GM12878 (cell line): ENCODE measurements at regions not wholly inside any gene's neighbourhood (a gene's known extent, or its start where the extent isn't known, plus 50 kb on each side); places are given as distances from the start of the nearest gene placed in this dataset.
"Not testable (repeated sequence)": the region's sequence is repeated elsewhere in the genome, so short reads cannot be mapped to it uniquely, and the experiment has no call there.

Experiments
- ATAC-seq: fragments of 200-7000 bp; cut with Tn5 transposase; 3 replicates; pipeline ENCODE4 v1.9.1; 2020; ENCODE audit warnings: mild to moderate bottlenecking, moderate library complexity
- BruUV-seq: library from RNA; stranded (reverse); fragments of 400-500 nt; replicated peaks from 2 replicates; lab custom pipeline; 2021; lab: Mats Ljungman, UMichigan
- CTCF ChIA-PET: fragments of 300-600 bp; sonication (Branson Sonifier 250); formaldehyde crosslinking; extraction: SDS; loops from one replicate; lab custom pipeline; 2021; ENCODE audit warnings: inconsistent platforms; lab: Yijun Ruan, JAX
- POLR2A ChIA-PET: fragments of 350-600 bp; formaldehyde crosslinking; extraction: SDS; loops from one replicate; lab custom pipeline; 2021; ENCODE audit warnings: inconsistent platforms; lab: Charles Lee
- RAD21 ChIA-PET: fragments of 300-600 bp; sonication (Branson Sonifier 250); formaldehyde crosslinking; loops from one replicate; lab custom pipeline; 2023; ENCODE audit warnings: antibody characterized with exemption; ENCODE audit not compliant: unreplicated experiment; lab: Charles Lee
- SMC1A ChIA-PET: fragments of 300-600 bp; sonication (Branson Sonifier 250); formaldehyde crosslinking; loops from one replicate; lab custom pipeline; 2023; ENCODE audit not compliant: unreplicated experiment, uncharacterized antibody; lab: Charles Lee
- DNase-seq: peaks from one replicate; pipeline ENCODE4 v3.0.0-alpha.2; 2011; ENCODE audit warnings: low read depth, low spot score
- FAIRE-seq: peaks from 3 replicates; lab custom pipeline; 2011; peaks lifted over from hg19 to GRCh38; lab: Jason Lieb, UNC
- H2AFZ ChIP-seq: 2 replicates; pipeline ENCODE4 v1.6.0; 2011; ENCODE audit warnings: low read depth, low read length, control low read depth; ENCODE audit not compliant: control insufficient read depth
- H3K27ac ChIP-seq: 2 replicates; pipeline ENCODE4 v1.5.1; 2011; ENCODE audit warnings: control low read depth; ENCODE audit not compliant: control insufficient read depth, insufficient read depth
- H3K27me3 ChIP-seq, 2 experiments: replicated peaks in 1 of 2; 2 replicates each; pipeline versions ENCODE4 v1.6.0 to v1.6.1; 2011; ENCODE audit warnings: low read length in 1 of 2; ENCODE audit not compliant: control insufficient read depth in 2 of 2, insufficient read depth in 2 of 2
- H3K36me3 ChIP-seq, 2 experiments: 2 replicates each; pipeline ENCODE4 v1.5.1; 2011; ENCODE audit warnings: low read length in 1 of 2; ENCODE audit not compliant: control insufficient read depth in 2 of 2, insufficient read depth in 2 of 2
- H3K4me1 ChIP-seq: 2 replicates; pipeline ENCODE4 v1.6.1; 2011; ENCODE audit warnings: mild to moderate bottlenecking, low read length, moderate library complexity, mixed read lengths; ENCODE audit not compliant: control insufficient read depth, insufficient read depth
- H3K4me2 ChIP-seq: 2 replicates; pipeline ENCODE4 v1.6.0; 2011; ENCODE audit warnings: control low read depth; ENCODE audit not compliant: control insufficient read depth, insufficient read depth
- H3K4me3 ChIP-seq: fragments of 200-600 bp; sonication (generic); 2 replicates; pipeline ENCODE4 v1.5.1; 2016
- H3K79me2 ChIP-seq: 2 replicates; pipeline ENCODE4 v1.6.0; 2011; ENCODE audit warnings: low read length; ENCODE audit not compliant: control insufficient read depth, insufficient read depth
- H3K9ac ChIP-seq: 2 replicates; pipeline ENCODE4 v1.8.0; 2011; ENCODE audit warnings: low read length, control low read depth, mixed read lengths; ENCODE audit not compliant: control insufficient read depth, insufficient read depth
- H3K9me3 ChIP-seq: replicated peaks from 3 replicates; pipeline ENCODE4 v1.5.1; 2011; ENCODE audit warnings: mild to moderate bottlenecking, low read length; ENCODE audit not compliant: control insufficient read depth, insufficient read depth
- H4K20me1 ChIP-seq: 2 replicates; pipeline ENCODE4 v1.6.0; 2011; ENCODE audit not compliant: control insufficient read depth, insufficient read depth
- BHLHE40 ChIP-seq, 2 experiments: fragments of 450-650 bp in 1 of 2; IDR thresholded peaks; 2 replicates each; pipeline ENCODE4 v1.6.1; 2011 to 2017; ENCODE audit warnings: low read depth in 2 of 2, borderline replicate concordance in 1 of 2, improper control_type of control experiment in 1 of 2, low read length in 1 of 2, mild to moderate bottlenecking in 1 of 2
- BRCA1 ChIP-seq: IDR thresholded peaks from 2 replicates; pipeline ENCODE4 v1.6.1; 2011; ENCODE audit warnings: low read depth, low read length, improper control_type of control experiment
- ESRRA ChIP-seq: IDR thresholded peaks from 2 replicates; pipeline ENCODE4 v1.6.1; 2012; ENCODE audit warnings: mild to moderate bottlenecking, low read length, improper control_type of control experiment
- MTA3 ChIP-seq: IDR thresholded peaks from 2 replicates; pipeline ENCODE4 v1.6.1; 2012; ENCODE audit warnings: low read length, inconsistent platforms, borderline replicate concordance
- NBN ChIP-seq: fragments of 450-650 bp; IDR thresholded peaks from 2 replicates; pipeline ENCODE4 v1.6.1; 2016
- NR2C1 ChIP-seq: fragments of 450-650 bp; IDR thresholded peaks from 2 replicates; pipeline ENCODE4 v1.6.1; 2017; ENCODE audit warnings: antibody characterized with exemption, mild to moderate bottlenecking, moderate library complexity
- POLR2A ChIP-seq: IDR thresholded peaks from 2 replicates; pipeline ENCODE4 v1.6.1; 2011; ENCODE audit warnings: low read depth, mild to moderate bottlenecking, low read length
- RAD51 ChIP-seq: fragments of 450-650 bp; IDR thresholded peaks from 2 replicates; pipeline ENCODE4 v1.6.1; 2016; ENCODE audit warnings: moderate library complexity, mild to moderate bottlenecking, inconsistent platforms
- SIX5 ChIP-seq: IDR thresholded peaks from 2 replicates; pipeline ENCODE4 v1.6.1; 2011; ENCODE audit warnings: mild to moderate bottlenecking, low read depth, low read length, moderate library complexity; ENCODE audit not compliant: severe bottlenecking
- SUZ12 ChIP-seq: fragments of 200-600 bp; sonication (generic); IDR thresholded peaks from one replicate; pipeline ENCODE4 v1.6.1; 2018; ENCODE audit warnings: antibody characterized with exemption, mild to moderate bottlenecking; ENCODE audit not compliant: unreplicated experiment
- WGBS: methylation state at CpG from one replicate; pipeline ENCODE4 v1.1.6; 2016; ENCODE audit warnings: low lambda C conversion rate; ENCODE audit not compliant: insufficient replicate concordance, insufficient coverage; ENCODE audit errors: missing lambda C conversion rate; 5-methylcytosine and 5-hydroxymethylcytosine counted together
- in situ Hi-C: fragments of 300-500 bp; cut with MboI; formaldehyde crosslinking; loops from 9 replicates; pipeline ENCODE4 v1.14.3; 2018; ENCODE audit warnings: mixed read lengths
- intact Hi-C: fragments of 100-400 bp; cut with micrococcal nuclease; formaldehyde crosslinking; loops from one replicate; pipeline ENCODE4 v1.14.2; 2022; ENCODE audit not compliant: unreplicated experiment
- TF ChIP-seq, protein P1 (sequence below): fragments of 450-650 bp; IDR thresholded peaks from 2 replicates; pipeline ENCODE4 v1.6.1; 2016; ENCODE audit warnings: mild to moderate bottlenecking
- TF ChIP-seq, protein P2 (sequence below): fragments of 450-650 bp; formaldehyde crosslinking; IDR thresholded peaks from 2 replicates; pipeline ENCODE4 v1.4.0; 2020; ENCODE audit warnings: mild to moderate bottlenecking, moderate library complexity
- TF ChIP-seq, protein P3 (sequence below): IDR thresholded peaks from 2 replicates; pipeline ENCODE4 v1.6.1; 2011; ENCODE audit warnings: low read depth, mild to moderate bottlenecking, low read length, moderate library complexity, borderline replicate concordance; ENCODE audit errors: extremely low read depth

DNA sequence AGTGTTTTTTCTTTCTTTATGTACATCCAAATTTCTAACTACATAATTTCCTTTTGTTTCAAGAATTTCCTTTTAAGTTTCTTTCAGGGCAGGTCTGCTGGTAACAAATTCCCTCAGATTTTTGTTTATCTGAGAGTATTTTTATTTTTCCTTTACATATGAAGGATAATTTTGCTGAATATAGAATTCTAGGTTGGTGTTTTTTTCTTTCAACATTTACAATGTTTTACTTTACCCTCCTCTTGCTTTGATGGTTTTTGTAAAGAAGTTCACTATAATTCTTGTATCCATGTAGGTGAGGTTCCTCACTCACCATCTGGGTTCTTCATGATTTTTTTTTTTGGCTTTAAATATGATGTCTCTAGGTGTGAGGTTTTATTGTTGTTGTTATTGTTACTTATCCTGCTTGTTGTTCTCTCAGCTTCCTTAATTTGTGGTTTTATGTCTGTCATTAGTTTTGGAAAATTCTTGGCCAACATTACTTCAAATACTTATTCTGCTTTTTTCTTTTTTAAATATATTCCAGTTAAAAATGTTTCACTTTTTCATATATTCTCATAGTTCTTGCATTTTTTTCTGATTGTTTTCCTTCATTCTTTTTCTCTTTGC lies 580.1 kb upstream of the CITED2 start:
- FAIRE-seq (no peak), DNase-seq (no peak), ATAC-seq (no peak)
- RAD21 ChIA-PET = interaction anchor here (1.3 kb wide), 1 partner anchor 66 kb away, joined by 3 read pairs; no protein-coding TSS in a partner anchor
- BruUV-seq = no TSS peak
- H3K4me3 ChIP-seq = no peak overlapping the region
- H2AFZ ChIP-seq = no peak overlapping the region
- no peaks in the 10 kb centered on the region for H3K36me3 ChIP-seq
- TF ChIP-seq ESRRA (no peak), NBN (no peak), SUZ12 (no peak), POLR2A (no peak), NR2C1 (no peak), SIX5 (no peak), BHLHE40 (IDR thresholded peaks at IDR 0.05; ENCODE audit: borderline replicate concordance in 1 of 2, low read depth in 2 of 2, low read length in 1 of 2) (no peak), RAD51 (no peak), MTA3 (no peak), BRCA1 (no peak)
- TF ChIP-seq, protein P1, sequence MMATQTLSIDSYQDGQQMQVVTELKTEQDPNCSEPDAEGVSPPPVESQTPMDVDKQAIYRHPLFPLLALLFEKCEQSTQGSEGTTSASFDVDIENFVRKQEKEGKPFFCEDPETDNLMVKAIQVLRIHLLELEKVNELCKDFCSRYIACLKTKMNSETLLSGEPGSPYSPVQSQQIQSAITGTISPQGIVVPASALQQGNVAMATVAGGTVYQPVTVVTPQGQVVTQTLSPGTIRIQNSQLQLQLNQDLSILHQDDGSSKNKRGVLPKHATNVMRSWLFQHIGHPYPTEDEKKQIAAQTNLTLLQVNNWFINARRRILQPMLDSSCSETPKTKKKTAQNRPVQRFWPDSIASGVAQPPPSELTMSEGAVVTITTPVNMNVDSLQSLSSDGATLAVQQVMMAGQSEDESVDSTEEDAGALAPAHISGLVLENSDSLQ = no peak
- TF ChIP-seq, protein P2, sequence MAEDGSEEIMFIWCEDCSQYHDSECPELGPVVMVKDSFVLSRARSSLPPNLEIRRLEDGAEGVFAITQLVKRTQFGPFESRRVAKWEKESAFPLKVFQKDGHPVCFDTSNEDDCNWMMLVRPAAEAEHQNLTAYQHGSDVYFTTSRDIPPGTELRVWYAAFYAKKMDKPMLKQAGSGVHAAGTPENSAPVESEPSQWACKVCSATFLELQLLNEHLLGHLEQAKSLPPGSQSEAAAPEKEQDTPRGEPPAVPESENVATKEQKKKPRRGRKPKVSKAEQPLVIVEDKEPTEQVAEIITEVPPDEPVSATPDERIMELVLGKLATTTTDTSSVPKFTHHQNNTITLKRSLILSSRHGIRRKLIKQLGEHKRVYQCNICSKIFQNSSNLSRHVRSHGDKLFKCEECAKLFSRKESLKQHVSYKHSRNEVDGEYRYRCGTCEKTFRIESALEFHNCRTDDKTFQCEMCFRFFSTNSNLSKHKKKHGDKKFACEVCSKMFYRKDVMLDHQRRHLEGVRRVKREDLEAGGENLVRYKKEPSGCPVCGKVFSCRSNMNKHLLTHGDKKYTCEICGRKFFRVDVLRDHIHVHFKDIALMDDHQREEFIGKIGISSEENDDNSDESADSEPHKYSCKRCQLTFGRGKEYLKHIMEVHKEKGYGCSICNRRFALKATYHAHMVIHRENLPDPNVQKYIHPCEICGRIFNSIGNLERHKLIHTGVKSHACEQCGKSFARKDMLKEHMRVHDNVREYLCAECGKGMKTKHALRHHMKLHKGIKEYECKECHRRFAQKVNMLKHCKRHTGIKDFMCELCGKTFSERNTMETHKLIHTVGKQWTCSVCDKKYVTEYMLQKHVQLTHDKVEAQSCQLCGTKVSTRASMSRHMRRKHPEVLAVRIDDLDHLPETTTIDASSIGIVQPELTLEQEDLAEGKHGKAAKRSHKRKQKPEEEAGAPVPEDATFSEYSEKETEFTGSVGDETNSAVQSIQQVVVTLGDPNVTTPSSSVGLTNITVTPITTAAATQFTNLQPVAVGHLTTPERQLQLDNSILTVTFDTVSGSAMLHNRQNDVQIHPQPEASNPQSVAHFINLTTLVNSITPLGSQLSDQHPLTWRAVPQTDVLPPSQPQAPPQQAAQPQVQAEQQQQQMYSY (CRISPR knock-in tag) = no peak
- TF ChIP-seq, protein P3, sequence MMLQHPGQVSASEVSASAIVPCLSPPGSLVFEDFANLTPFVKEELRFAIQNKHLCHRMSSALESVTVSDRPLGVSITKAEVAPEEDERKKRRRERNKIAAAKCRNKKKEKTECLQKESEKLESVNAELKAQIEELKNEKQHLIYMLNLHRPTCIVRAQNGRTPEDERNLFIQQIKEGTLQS = no peak
- in situ Hi-C loops = no loop called here
- H3K9ac ChIP-seq = no peak overlapping the region
- H3K27ac ChIP-seq = no peak overlapping the region
- intact Hi-C loops = no loop called here
- CTCF ChIA-PET = no interaction called here
- no peaks in the 10 kb centered on the region for H3K4me1 ChIP-seq
- H3K4me2 ChIP-seq = no peak overlapping the region
- POLR2A ChIA-PET = no interaction called here
- no peaks in the 10 kb centered on the region for H3K27me3 ChIP-seq
- H4K20me1 ChIP-seq = no peaks in the 10 kb centered on the region
- SMC1A ChIA-PET = interaction anchor here (0.6 to 0.7 kb wide), 2 partner anchors 31 to 394 kb away, joined by 3 to 4 read pairs; no protein-coding TSS in a partner anchor
- no peaks in the 10 kb centered on the region for H3K9me3 ChIP-seq
- H3K79me2 ChIP-seq = no peaks in the 10 kb centered on the region

DNA sequence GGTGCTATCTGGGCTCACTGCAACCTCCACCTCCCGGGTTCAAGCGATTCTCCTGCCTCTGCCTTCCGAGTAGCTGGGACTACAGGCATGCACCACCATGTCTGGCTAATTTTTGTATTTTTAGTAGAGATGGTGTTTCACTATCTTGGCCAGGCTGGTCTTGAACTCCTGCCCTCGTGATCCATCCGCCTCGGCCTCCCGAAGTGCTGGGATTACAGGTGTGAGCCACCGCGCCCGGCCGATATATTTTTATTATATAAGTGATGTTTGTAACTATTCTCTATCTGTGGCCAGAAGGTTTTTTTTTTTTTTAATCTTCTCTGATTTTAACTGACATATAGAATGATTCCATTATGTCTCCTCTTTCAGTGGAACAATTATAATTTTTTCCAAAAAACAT lies 579.3 kb upstream of the CITED2 start:
- H3K4me1 ChIP-seq, H3K79me2 ChIP-seq, CTCF ChIA-PET, BruUV-seq, intact Hi-C loops, in situ Hi-C loops, H3K27me3 ChIP-seq, FAIRE-seq, H4K20me1 ChIP-seq, H3K4me2 ChIP-seq, H3K4me3 ChIP-seq, ATAC-seq, H3K36me3 ChIP-seq, H2AFZ ChIP-seq, RAD21 ChIA-PET, H3K9ac ChIP-seq, DNase-seq, POLR2A ChIA-PET, H3K9me3 ChIP-seq, H3K27ac ChIP-seq: not testable (repeated sequence)
- SMC1A ChIA-PET = interaction anchor here (1.5 kb wide), 1 partner anchor 14 kb away, joined by 3 read pairs; no protein-coding TSS in a partner anchor
- 62% methylated on average over 11 of the region's 11 CpGs for WGBS
